Natural killer cell treated with Interleukin-12 subunit alpha and Interleukin-12 subunit beta and Interleukin-15 and Interleukin-18, amount 100 ng/mL, for 72 hours (primary cell): ENCODE measurements at regions not wholly inside any gene's neighbourhood (a gene's known extent, or its start where the extent isn't known, plus 50 kb on each side); places are given as distances from the start of the nearest gene placed in this dataset.

Experiments used
- ATAC-seq, 2 donors: fragments of 150-1000 bp; cut with Tn5 transposase in 1 of 2; sonication (Bioruptor Pico), chemical (Tn5 transposase) in 1 of 2; 2 replicates each; pipeline ENCODE4 v1.10.0; 2021
- DNase-seq: peaks from one replicate; pipeline ENCODE4 v3.0.0; 2022; ENCODE audit warnings: low spot score
- H3K27ac Mint-ChIP-seq, 2 donors: 1 replicate in 1 of 2; 2 replicates in 1 of 2; pipeline ENCODE4 v1.8.0; 2022; ENCODE audit warnings: mixed read lengths in 2 of 2, mild to moderate bottlenecking in 1 of 2, moderate library complexity in 1 of 2
- H3K27me3 Mint-ChIP-seq, 2 donors: 1 replicate in 1 of 2; 2 replicates in 1 of 2; pipeline ENCODE4 v1.8.0; 2022; ENCODE audit warnings: mixed read lengths in 2 of 2
- H3K36me3 Mint-ChIP-seq: one replicate; pipeline ENCODE4 v1.8.0; 2022; ENCODE audit warnings: mixed read lengths
- H3K4me1 Mint-ChIP-seq, 2 donors: 1 replicate in 1 of 2; 2 replicates in 1 of 2; pipeline ENCODE4 v1.8.0; 2022; ENCODE audit warnings: low read depth in 2 of 2, mixed read lengths in 2 of 2, mild to moderate bottlenecking in 1 of 2
- H3K4me3 Mint-ChIP-seq: one replicate; pipeline ENCODE4 v1.8.0; 2022; ENCODE audit warnings: mixed read lengths
- H3K9me3 Mint-ChIP-seq: 2 replicates; pipeline ENCODE4 v1.8.0; 2022; ENCODE audit warnings: mixed read lengths

GRCh38 chr11:19597206-19597605 lies 115.4 kb upstream of the NAV2 start:
- H3K27me3 Mint-ChIP-seq, result peaks cover 10 to 28% of the 10 kb centered on the region in 2 donors
- no peaks in the 10 kb centered on the region for H3K4me1 Mint-ChIP-seq
- no peak overlapping the region for H3K4me3 Mint-ChIP-seq
- no peak for ATAC-seq
- no peaks in the 10 kb centered on the region for H3K9me3 Mint-ChIP-seq
- no peak overlapping the region for H3K27ac Mint-ChIP-seq
- no peak for DNase-seq
- H3K36me3 Mint-ChIP-seq, result no peaks in the 10 kb centered on the region

GRCh38 chr11:19595840-19596751 lies 116.5 kb upstream of the NAV2 start:
- Mint-ChIP-seq H3K4me3 (no peak overlapping the region), H3K27ac (no peak overlapping the region), H3K4me1 (no peaks in the 10 kb centered on the region), H3K27me3 (peaks cover 13 to 27% of the 10 kb centered on the region in 2 donors), H3K36me3 (no peaks in the 10 kb centered on the region), H3K9me3 (no peaks in the 10 kb centered on the region)
- DNase-seq (no peak), ATAC-seq (no peak)

GRCh38 chr11:19595499-19595839 lies 117.2 kb upstream of the NAV2 start:
- no peak overlapping the region for H3K4me3 Mint-ChIP-seq
- H3K4me1 Mint-ChIP-seq, result no peaks in the 10 kb centered on the region
- peaks cover 13 to 22% of the 10 kb centered on the region in 2 donors for H3K27me3 Mint-ChIP-seq
- no peak overlapping the region for H3K27ac Mint-ChIP-seq
- DNase-seq (no peak), ATAC-seq (no peak)
- no peaks in the 10 kb centered on the region for H3K36me3 Mint-ChIP-seq
- no peaks in the 10 kb centered on the region for H3K9me3 Mint-ChIP-seq

GRCh38 chr11:19594326-19594725 lies 118.3 kb upstream of the NAV2 start:
- no peaks in the 10 kb centered on the region for H3K36me3 Mint-ChIP-seq
- H3K4me1 Mint-ChIP-seq, result no peaks in the 10 kb centered on the region
- H3K27ac Mint-ChIP-seq, result no peak overlapping the region
- H3K4me3 Mint-ChIP-seq, result no peak overlapping the region
- peaks cover 16 to 25% of the 10 kb centered on the region in 2 donors for H3K27me3 Mint-ChIP-seq
- H3K9me3 Mint-ChIP-seq, result no peaks in the 10 kb centered on the region
- no peak for DNase-seq
- ATAC-seq, result no peak

- no peaks in the 10 kb centered on the region for H3K9me3 Mint-ChIP-seq
- H3K4me1 Mint-ChIP-seq, result no peaks in the 10 kb centered on the region
- H3K4me3 Mint-ChIP-seq, result no peak overlapping the region
- peaks cover 20 to 40% of the 10 kb centered on the region in 2 donors for H3K27me3 Mint-ChIP-seq
- H3K36me3 Mint-ChIP-seq, result no peaks in the 10 kb centered on the region
- no peak for DNase-seq
- ATAC-seq, result no peak
- H3K27ac Mint-ChIP-seq, result no peak overlapping the region
Measured at GRCh38 chr11:19592842-19593241, 119.8 kb upstream of the NAV2 start.

- Mint-ChIP-seq H3K27me3 (peaks cover 25 to 54% of the 10 kb centered on the region in 2 donors), H3K36me3 (no peaks in the 10 kb centered on the region), H3K9me3 (no peaks in the 10 kb centered on the region), H3K27ac (no peak overlapping the region), H3K4me1 (no peaks in the 10 kb centered on the region), H3K4me3 (no peak overlapping the region)
- ATAC-seq (no peak), DNase-seq (no peak)
Measured at GRCh38 chr11:19589567-19590260, 122.9 kb upstream of the NAV2 start.

GRCh38 chr11:19587979-19588378 lies 124.7 kb upstream of the NAV2 start:
- peaks cover 25 to 50% of the 10 kb centered on the region in 2 donors for H3K27me3 Mint-ChIP-seq
- H3K4me1 Mint-ChIP-seq, result no peaks in the 10 kb centered on the region

GRCh38 chr11:19580646-19581045 lies 132.0 kb upstream of the NAV2 start:
- H3K9me3 Mint-ChIP-seq, result peaks cover 3% of the 10 kb centered on the region
- H3K27ac Mint-ChIP-seq, result no peak overlapping the region
- H3K4me1 Mint-ChIP-seq, result no peaks in the 10 kb centered on the region
- no peaks in the 10 kb centered on the region for H3K36me3 Mint-ChIP-seq
- no peak overlapping the region for H3K4me3 Mint-ChIP-seq
- DNase-seq (no peak), ATAC-seq (no peak)
- H3K27me3 Mint-ChIP-seq, result peaks cover 6 to 22% of the 10 kb centered on the region in 2 donors

More at GRCh38 chr11:19587979-19588378, 124.7 kb upstream of the NAV2 start:
- Mint-ChIP-seq H3K27ac (no peak overlapping the region), H3K9me3 (peaks cover 3% of the 10 kb centered on the region), H3K4me3 (no peak overlapping the region), H3K36me3 (no peaks in the 10 kb centered on the region)
- DNase-seq, result no peak
- ATAC-seq, result no peak

- Mint-ChIP-seq H3K9me3 (peaks cover 3% of the 10 kb centered on the region), H3K27me3 (peaks cover 9 to 16% of the 10 kb centered on the region in 2 donors), H3K36me3 (no peaks in the 10 kb centered on the region), H3K4me3 (no peak overlapping the region), H3K4me1 (no peaks in the 10 kb centered on the region), H3K27ac (no peak overlapping the region)
- ATAC-seq (no peak), DNase-seq (no peak)
Measured at GRCh38 chr11:19579957-19580356, 132.7 kb upstream of the NAV2 start.

GRCh38 chr11:19578871-19579270 lies 133.8 kb upstream of the NAV2 start:
- H3K27ac Mint-ChIP-seq, result no peak overlapping the region
- no peaks in the 10 kb centered on the region for H3K9me3 Mint-ChIP-seq
- DNase-seq, result no peak
- no peak for ATAC-seq
- H3K36me3 Mint-ChIP-seq, result no peaks in the 10 kb centered on the region
- H3K27me3 Mint-ChIP-seq, result peaks cover 3 to 12% of the 10 kb centered on the region in 2 donors
- H3K4me1 Mint-ChIP-seq, result no peaks in the 10 kb centered on the region
- no peak overlapping the region for H3K4me3 Mint-ChIP-seq

- H3K36me3 Mint-ChIP-seq, result no peaks in the 10 kb centered on the region
- peaks cover 3 to 11% of the 10 kb centered on the region in 2 donors for H3K27me3 Mint-ChIP-seq
- no peaks in the 10 kb centered on the region for H3K4me1 Mint-ChIP-seq
- DNase-seq (no peak), ATAC-seq (no peak)
- H3K4me3 Mint-ChIP-seq, result no peak overlapping the region
- no peak overlapping the region for H3K27ac Mint-ChIP-seq
- H3K9me3 Mint-ChIP-seq, result no peaks in the 10 kb centered on the region
Measured at GRCh38 chr11:19577976-19578619, 134.5 kb upstream of the NAV2 start.

- Mint-ChIP-seq H3K4me3 (no peak overlapping the region), H3K27ac (no peak overlapping the region), H3K4me1 (no peaks in the 10 kb centered on the region), H3K36me3 (no peaks in the 10 kb centered on the region), H3K27me3 (peaks cover 3 to 11% of the 10 kb centered on the region in 2 donors), H3K9me3 (no peaks in the 10 kb centered on the region)
- DNase-seq, result no peak
- no peak for ATAC-seq
Measured at GRCh38 chr11:19577391-19577975, 135.2 kb upstream of the NAV2 start.

GRCh38 chr11:19576903-19577302 lies 135.7 kb upstream of the NAV2 start:
- Mint-ChIP-seq H3K4me3 (no peak overlapping the region), H3K27me3 (peaks cover 3 to 11% of the 10 kb centered on the region in 2 donors), H3K4me1 (no peaks in the 10 kb centered on the region), H3K9me3 (no peaks in the 10 kb centered on the region), H3K27ac (no peak overlapping the region), H3K36me3 (no peaks in the 10 kb centered on the region)
- ATAC-seq (no peak), DNase-seq (no peak)
